ENCODE measurements at regions not wholly inside any gene's neighbourhood (a gene's known extent, or its start where the extent isn't known, plus 50 kb on each side); places are given as distances from the start of the nearest gene placed in this dataset.

DNA sequence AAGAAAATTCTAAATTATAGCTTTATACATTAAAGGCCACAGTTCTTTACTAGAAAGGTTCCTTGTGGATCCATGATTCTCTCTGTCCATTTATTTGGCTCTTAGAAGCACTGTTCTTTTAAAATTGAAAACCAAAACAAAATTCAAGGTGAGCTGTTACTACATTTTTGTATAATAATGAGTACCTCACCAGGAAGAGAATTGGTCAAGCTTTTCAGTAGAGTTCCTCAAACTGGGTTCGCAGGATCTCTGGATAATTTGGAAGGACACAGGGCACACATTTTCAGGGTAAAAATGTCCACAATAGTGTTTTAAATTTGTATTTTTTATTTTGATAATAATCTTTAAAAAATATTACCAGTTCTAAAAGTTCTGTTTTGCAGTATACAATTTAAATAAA is 93.0 kb downstream of the PPP1R3A start:
- DNase-seq (ENCODE audit: low read depth, low spot score): no peak

DNA sequence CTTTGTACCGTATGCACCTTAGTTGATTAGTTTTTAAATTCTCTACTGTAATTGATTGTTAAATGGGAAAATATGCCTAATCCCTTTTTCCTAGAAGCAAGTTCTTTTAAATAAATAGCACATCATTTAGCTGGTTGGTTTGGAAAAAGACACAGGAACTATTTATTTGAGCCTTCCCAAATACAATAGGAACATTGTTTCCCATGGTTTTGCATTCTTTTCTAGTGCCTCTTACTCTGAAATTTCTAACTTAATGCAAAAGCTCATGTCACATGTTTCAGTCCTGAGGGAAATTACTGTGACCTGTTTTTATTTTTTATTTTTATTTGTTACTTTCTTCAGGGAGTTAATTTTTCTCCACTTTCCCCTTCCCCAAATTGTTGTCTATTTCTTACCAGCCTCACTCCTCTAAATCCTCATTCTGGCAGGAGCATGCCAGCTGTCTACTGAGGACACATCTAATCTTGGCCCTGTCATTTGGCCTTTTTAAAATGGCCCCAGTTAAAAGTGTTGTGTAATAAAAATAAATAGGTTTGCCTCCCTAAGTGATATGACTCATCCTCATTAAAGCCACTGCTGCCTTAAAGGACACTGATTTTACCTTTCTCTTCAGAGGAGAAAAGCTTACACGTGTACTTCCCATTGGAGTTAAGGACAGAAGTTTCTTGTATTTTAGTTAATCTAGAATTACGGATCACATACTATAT is 94.5 kb downstream of the PPP1R3A start:
- no peak for DNase-seq (ENCODE audit: low read depth, low spot score)

DNA sequence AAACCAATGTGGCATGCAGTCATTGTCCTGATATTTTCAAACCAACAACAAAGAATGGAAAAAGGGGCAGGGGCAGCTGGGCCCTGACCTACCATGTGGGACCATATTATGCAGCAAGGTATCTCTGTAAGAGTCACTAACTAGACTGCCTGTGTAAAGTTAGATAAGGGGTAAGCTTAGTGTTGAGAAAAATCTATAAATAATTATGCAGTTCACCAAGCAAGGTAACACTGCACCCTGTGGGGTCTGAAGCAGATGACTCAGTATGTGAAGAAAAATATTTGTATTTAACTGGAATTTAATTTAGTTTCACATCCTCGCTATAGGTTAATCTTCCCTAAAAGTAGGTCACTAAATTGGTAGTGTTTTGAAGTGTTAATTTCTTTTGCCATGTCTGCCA is 99.3 kb downstream of the PPP1R3A start:
- no peak for DNase-seq (ENCODE audit: low read depth, low spot score)

DNA sequence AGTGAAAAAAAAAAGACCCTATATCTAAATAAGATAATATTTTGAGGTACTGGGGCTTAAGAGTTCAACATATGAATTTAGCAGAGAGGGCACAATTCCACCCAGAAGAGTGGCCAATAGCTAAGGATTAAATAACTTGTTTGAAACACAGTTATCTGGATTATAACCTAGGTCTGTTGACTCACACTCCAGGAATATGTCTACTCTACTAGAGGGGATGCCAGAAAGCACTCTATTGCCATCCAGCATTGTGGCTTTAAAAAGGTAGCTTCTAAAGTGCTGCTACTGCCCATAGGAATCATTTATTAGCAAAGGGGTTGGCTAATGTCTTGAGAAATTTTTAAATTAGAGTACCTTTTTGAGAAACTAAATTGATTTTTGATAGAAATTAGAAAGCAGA is 102.2 kb downstream of the PPP1R3A start:
- no peak for DNase-seq (ENCODE audit: low read depth, low spot score)

DNA sequence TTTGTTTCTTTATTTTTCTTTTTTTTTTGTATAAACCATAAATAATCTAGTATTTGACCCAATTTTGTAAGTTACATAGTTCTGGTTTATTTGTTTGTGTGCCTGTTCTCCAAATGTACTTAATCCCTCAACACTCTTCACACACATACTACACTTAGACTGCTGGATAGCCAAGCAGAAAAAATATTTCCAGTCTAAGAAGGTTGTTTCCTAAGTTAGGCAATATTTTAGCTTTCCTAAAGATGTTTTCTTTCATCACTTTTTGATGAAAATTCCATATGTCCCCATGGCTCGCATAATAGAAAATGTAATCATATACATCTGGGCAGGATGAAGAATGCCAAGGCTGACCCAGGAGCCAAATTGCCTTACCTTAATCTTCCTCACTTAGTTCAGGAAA is 105.3 kb downstream of the PPP1R3A start:
- DNase-seq (ENCODE audit: low read depth, low spot score): no peak

DNA sequence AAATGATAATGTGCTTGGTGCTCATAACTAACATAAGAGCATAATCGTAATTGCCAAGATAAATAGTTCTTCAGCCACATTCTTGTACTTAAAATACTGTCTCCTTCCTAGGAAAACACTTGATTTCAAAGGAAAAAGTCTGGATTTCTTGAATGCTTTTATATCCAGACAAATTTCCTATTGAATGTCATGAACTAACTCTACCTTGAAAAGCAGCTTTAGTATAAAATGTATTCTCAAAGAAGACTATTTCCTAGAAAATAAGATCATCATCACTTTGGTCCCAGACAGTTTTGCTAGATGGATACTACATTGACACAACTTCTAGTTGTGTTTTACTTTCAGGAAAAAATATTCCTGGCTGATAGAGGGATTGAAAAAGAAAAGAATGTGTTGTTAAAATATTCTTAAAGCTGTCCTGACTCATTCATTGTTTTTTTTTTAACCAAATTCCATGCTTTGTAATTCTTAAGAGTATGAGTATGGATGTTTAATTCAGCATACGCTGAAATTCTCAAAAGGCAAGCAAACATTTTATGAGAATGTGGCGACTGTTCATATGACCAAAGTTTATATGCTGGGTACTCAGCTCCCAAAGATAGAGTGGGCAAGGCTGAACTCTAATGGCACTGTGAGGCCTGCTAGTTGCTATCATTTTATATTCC is 106.1 kb downstream of the PPP1R3A start:
- no peak for DNase-seq (ENCODE audit: low read depth, low spot score)

DNA sequence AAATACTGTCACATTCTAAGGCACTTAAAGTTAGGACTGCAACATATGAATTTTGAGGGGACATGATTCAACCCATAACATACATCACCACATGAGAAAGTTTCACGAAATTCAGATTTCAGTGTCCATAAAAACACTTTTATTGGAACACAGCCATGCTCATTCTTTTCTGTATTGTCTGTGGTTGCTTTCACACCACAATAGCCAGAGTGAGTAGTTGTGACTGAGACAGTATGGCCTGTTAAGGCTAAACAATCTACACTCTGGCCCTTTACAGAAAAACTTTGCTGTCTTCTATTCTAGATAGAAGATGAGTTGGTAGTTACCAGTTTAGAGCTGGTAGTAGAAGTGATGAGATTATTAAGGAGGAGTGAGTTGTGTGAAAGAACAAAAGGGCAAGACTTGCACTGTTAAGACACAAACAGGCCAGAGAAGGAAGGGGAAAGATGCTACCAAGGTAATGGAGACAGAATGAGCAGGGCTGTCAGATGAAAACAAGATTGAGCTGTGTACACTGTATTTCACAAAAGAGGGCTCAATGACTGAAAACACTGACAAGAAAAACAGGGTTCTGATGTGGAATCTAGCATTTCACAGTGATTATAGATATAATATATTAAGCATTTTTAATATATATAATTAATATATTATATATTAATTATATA is 108.6 kb downstream of the PPP1R3A start:
- no peak for DNase-seq (ENCODE audit: low read depth, low spot score)

DNA sequence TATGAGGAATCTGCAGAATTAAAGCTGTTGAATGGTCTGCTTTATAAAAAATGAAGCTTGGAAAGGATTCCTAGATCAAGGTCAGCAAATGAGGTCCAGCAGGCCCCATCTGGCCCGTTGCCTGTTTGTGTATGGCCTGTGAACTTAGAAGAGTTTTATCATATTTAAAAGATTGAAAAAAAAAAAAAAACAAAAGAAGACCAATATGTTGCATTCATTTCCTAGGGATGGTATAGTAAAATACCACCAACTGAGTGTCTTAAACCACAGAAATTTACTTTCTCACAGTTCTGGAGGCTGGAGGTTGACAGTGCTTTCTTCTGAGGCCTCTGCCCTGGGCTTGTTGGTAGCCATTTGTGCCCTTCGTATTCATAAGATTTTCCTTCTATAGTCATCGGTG is 109.2 kb downstream of the PPP1R3A start:
- no peak for DNase-seq (ENCODE audit: low read depth, low spot score)

DNA sequence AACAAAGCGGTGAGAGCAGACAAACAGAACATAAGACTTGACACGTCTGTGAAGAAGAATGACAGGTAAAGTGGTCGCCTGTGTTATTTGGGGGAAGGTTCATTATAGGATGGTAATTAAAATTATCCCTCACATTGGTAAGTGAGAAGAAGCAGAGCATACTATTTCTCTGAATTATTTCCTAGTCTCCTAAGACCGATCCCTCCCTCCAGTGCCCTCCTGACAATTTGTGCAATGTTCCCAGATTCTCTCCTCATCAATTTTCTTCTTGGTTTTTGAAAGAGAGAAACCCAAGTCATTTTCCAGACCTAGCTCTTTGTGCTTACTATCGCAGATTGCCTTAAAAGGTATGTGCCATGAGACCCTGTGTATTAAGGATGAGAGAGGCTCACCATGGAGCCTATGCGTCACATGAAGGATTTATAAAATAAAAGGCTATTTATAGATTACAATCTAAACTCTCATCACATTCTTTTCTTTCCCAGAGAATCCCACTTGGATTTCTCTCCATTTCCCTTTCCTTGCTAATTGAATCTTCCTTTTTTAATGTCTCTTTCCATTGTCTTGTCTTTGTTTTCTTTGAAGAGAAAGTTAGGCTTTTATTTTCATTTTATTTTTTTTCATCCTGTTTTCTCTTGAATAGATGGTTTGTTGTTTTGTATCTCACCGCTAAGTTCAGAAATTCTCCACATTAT is 112.0 kb downstream of the PPP1R3A start:
- no peak for DNase-seq (ENCODE audit: low read depth, low spot score)

DNA sequence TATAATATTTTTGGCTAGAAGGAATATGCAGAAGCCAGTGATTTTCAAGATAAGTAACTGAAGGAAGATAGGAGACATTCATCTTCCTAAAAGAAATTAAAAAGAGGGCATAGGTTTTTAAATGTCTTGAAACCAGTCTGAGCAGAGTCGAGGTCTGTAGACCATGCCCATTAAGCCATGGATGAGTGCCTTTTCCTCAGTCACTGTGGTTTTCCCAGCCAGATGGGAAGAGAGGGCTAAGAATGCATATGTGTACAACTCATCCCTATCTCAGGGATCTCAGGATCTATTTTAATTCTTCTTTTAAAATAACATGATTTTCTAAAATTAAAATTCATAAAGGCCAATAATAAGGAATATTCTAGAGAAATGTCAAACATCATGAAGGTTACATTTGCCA is 112.8 kb downstream of the PPP1R3A start:
- no peak for DNase-seq (ENCODE audit: low read depth, low spot score)

DNA sequence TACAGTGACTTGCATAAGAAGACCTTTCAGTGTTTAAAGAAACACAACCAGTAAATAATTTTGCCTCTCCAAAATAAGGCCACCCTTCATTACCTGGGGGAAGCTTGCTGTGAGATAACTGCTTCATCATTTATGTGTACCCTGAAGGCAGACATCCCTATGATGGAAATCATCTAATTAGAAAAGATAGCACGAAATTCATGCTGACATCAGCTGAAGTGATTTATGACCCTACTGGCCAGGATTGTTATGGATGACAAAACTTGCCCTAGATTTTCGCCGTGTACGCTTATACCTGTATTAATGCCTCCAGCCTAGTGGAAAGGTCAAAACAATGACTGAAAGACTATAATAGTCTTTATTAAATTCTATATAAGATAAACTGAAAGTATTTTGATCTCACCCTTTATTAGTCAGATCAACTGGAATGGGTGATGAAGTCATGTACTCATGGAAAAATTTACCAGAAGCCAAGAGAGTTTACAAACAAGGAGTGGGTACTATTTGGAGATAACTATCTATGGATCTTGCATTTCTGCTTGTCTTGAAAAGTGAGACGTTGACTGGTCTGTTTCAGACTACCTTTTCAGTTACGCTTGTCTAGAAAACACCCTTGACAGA is 114.2 kb downstream of the PPP1R3A start:
- DNase-seq (ENCODE audit: low read depth, low spot score): no peak

DNA sequence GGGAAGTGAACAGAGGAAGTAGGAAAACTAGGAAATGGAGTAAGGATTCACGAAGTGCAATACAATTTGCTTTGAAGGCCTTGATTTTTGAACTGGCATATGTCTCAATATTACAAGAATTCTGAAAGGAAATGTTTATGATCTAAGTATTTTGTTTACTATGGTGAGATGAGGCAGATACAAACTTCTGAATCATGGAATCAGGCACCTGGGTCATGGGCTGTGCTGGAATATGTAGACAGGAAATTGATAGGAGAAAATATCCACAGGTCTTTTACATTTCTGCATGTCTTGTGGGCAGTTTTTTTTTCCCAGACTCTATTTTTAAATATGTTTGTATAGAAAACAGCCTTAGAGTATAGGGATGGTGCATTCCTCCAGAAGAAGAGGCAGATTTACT is 117.1 kb downstream of the PPP1R3A start:
- DNase-seq (ENCODE audit: low read depth, low spot score): no peak

DNA sequence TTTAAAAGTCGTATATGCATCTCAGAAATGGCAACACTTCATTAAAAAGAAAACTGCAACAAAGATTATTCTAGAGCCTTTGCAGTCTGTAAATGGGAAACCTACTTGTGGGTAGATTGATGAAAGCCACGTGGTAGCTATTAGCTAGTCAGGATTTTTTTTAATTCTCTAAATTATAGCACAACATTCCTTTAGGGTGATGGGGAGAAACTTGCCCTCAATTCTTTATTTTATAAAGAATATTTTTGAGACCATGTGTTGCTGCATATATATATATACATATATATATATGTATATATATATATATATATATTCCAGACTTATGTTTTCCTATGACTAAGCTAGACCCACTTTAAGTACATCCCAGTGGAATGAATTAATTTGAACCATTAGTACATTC is 118.0 kb downstream of the PPP1R3A start:
- DNase-seq (ENCODE audit: low read depth, low spot score): no peak

DNA sequence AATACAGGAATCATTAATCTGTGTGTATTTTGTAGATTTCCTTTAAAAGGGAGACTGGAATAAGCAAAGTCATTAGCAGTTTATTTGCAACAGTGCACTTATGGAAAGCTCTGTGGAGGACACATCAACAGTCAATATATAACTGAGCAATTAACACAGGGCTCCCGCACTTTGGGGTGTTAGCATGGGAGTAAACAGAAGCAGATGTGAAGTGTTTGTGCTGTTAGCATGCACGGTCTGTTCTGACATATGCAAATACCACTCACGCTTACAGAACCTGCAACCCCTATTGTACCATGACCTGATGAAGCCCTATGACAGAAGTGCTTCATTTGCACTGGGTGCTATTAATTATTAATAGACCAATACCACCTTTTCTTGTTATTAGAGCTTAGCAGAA is 118.9 kb downstream of the PPP1R3A start:
- no peak for DNase-seq (ENCODE audit: low read depth, low spot score)

DNA sequence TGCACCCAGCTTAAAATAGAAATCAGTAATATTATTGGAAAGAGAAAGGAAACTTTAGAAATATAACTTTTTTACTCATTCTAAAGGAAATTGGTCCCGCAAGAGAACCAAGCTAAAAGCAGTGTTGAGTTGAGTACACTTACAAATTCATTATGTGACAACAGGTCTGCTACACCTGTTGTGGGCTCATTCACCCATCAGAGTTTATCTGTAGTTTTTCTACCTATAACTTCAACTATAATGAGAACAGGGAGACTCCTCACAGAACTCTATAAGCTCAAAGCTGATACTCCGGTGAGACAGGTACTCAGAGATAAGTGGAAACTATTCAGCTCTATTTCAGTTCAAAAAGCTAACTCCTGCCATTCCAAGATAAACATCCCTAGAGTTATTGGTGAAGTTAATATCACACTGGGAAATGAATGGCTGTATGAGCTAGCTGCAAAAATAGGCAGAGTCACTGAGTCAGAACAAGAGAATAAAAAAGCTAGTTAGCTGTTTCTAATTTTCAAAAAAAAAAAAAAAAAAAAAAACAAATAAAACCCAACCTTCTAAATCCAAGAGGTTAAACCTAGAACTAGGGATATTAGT is 121.3 kb downstream of the PPP1R3A start:
- DNase-seq (ENCODE audit: low read depth, low spot score): no peak

DNA sequence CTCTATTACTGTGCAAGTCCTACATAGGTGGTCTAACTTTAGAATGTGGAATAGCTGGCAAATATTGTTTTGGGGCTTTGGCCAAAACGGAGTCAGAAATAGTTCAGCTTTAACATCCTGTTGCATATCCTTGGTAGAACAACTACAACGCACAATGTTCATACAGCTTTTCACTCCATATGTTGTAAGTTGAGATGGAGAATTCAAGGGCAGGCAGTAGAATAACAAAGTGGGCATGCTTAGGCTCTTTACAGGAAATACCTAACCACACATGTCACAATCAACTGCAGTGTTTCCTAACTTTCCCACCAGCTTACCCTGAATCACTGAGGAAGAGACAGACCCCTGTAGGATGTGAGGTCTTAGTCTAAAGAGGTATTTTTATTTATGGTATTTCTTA is 122.3 kb downstream of the PPP1R3A start:
- DNase-seq (ENCODE audit: low read depth, low spot score): no peak

DNA sequence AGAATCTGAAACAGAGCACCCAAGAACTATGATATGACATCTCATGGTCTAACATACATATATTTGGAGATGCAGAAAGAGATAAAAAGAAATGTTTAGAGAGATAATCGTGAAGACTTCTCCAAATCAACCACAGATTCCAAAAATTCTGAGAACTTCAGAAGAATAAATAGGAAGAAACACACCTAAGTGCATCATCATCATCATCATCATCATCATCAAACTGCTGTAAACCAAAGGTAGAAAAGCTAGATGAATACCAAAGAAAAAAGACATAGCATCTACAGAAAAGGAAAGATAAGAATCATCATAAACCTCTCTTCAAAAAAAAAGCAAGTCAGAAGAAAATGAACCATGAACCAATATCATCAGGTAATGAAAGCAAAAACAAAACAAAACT is 124.2 kb downstream of the PPP1R3A start:
- no peak for DNase-seq (ENCODE audit: low read depth, low spot score)

DNA sequence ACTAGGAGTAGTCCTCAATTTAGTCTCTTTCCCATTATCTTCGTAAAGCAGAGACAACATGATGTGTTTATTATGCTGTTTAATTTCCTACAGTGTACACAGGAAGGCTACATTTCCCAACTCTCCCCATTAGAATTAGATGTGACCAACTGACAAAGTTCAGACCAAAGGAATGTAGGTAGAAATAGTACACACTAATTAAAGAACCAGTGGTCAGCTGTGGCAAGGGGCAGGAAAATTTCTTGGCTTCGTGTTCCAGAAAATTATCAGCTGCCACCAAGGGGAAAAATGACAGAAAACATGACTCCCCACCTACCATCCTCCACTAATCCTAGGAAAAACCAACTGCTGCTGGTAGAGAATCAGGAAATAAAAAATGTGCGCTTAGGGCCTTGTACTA is 125.6 kb downstream of the PPP1R3A start:
- DNase-seq (ENCODE audit: low read depth, low spot score): no peak

DNA sequence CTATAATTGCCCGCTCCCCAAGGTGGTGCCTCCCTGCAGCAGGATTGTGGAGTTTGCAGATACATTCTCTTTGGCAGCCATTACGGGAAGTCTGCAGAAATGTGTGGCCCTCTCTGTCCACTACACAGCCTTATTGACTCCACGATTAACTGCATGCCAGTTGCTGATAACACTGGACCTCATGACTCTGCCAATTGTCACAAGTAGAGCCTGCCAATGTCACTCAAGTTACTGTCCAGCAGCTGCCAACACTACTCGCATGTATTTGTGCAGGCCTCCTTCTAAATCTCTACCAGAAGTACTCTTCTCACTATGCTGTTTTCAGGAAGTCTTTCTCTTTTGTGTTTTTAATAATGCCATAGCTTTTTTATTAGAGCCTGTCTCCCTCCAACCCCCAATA is 128.8 kb downstream of the PPP1R3A start:
- no peak for DNase-seq (ENCODE audit: low read depth, low spot score)

DNA sequence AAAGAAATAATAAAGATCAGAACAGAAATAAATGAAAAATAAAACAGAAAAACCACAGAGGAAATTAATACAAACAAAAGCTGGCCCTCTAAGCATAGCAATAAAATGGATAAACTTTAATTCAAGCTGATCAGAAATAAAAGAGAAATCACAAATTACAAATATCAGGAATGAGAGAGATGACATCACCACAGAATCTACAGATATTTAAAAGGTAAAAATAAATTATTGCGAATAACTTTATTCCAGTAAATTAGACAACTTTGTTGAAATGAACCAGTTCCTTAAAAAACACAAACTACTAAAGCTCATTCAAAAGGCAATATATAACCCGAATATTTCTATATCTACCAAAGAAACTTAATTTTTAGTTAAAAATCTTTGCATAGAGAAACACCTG is 131.7 kb downstream of the PPP1R3A start:
- no peak for DNase-seq (ENCODE audit: low read depth, low spot score)

DNA sequence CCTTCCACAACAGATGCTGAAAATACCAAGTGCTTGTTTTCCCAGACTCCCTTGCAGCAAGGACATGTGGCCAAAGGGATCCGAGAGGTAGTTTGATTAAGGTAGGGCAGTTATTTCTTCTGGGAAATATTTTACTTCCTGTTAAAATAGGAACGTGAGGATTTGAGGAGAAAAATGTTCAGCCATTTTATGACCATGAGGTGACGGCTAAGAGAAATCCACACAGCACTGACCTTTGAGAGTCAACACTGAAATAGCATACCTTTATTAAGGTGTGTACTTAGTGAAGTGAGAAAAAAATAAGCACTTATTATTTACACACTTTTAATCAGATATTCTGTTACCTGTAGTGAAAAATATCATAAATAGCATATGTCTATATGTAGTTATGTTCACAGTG is 133.9 kb downstream of the PPP1R3A start:
- DNase-seq (ENCODE audit: low read depth, low spot score): no peak

DNA sequence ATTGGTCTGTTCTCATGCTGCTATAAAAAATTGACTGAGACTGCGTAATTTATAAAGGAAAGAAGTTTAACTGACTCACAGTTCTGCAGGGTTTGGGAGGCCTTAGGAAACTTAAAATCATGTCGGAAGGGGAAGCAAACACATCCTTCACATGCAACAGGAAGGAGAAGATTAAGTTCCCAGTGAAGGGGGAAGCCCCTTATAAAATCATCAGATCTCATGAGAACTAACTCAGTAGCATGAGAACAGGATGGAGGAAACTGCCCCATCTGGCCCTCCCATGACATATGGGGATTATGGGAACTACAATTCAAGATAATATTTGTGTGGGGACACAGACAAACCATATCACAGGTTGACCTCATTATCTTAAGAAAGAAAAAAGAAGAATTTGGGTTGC is 134.5 kb downstream of the PPP1R3A start:
- DNase-seq (ENCODE audit: low read depth, low spot score): no peak

Data from activated naive CD8-positive, alpha-beta T cell treated with anti-CD3 and anti-CD28 coated beads, Interleukin-2, amount 50 U/mL, for 16 hours (primary cell).